GM19463 (cell line): ENCODE measurements at regions not wholly inside any gene's neighbourhood (a gene's known extent, or its start where the extent isn't known, plus 50 kb on each side); places are given as distances from the start of the nearest gene placed in this dataset.
"Not testable (repeated sequence)": the region's sequence is repeated elsewhere in the genome, so short reads cannot be mapped to it uniquely, and the experiment has no call there.

Experiments
- ATAC-seq: cut with Tn5 transposase; IDR thresholded peaks from one replicate; pipeline ENCODE4 v1.9.1; 2021; ENCODE audit warnings: mild to moderate bottlenecking, moderate library complexity; ENCODE audit not compliant: unreplicated experiment

DNA sequence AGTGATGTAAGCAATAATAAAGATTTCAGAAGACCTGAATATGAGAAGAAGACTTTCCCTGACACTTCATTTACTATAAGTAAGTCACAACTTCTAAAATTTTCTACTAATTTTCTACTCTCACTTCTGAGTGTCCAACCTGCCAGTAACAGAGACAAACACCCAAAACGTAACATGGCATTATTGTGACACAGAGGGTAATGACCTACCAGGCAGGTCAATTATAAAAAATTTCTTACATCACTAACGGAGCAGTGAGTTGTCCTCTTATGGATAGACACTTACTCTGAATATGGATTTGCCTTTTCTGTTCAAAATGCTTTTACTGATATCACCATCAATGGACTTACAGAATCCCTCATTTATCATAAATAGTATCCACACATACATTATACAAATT, 405.9 kb upstream of the MAGEB16 start:
- no peak for ATAC-seq

DNA sequence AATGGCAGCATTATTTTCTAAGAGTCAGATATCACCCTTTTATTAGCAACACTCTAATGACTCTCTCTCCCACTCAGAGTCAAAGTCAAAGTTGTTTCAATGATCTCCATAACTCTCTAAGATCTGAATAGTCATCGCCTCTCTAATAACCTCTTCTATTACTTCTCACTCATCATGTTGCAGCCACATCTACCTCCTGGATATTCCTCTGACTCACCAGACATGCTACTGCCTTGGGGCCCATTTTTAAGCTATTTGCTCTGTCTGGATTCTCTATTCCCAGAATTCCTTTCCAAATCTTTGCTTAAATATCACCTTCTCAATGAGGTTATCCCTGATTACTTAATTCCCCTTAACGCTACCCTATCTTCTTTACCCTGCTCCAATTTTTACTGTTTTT, 391.8 kb upstream of the MAGEB16 start:
- no peak for ATAC-seq

DNA sequence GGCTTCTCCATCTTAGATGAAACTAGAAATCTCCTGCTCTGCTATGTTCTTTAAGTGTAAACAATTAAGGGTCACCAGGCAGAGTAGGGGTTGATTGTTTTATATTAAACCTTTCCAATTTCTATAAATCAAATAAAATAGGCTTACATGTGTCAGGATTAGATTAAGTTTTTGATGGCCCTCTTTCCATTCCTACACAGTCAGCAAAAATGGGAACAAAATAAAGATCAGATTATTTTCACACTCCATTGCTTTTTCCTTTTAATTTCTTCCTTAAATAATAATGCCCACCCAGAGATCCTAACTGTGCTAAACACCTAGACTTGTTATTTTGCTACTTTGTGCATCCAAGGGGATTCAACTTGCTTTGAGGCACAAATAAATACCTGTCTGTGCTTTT, 381.4 kb upstream of the MAGEB16 start:
- no peak for ATAC-seq

DNA sequence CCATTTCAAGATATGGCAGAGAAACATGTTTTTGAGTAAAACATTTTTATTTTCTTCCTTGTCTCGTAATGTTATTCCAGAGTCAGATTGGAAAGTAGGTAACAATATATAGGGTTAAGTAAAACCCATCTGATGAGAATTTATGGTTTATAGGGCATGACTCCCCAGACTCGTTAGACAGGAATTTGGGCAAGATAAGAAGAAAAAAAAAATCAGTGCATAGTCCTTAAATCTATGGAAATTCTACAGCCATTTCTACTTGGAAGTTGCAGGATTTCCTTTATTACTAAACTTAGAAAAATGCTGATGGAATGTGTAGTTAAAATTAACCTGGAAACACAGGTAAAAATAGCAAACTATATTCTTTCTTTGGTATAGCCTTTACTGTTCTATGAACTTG, 366.1 kb upstream of the MAGEB16 start:
- no peak for ATAC-seq

DNA sequence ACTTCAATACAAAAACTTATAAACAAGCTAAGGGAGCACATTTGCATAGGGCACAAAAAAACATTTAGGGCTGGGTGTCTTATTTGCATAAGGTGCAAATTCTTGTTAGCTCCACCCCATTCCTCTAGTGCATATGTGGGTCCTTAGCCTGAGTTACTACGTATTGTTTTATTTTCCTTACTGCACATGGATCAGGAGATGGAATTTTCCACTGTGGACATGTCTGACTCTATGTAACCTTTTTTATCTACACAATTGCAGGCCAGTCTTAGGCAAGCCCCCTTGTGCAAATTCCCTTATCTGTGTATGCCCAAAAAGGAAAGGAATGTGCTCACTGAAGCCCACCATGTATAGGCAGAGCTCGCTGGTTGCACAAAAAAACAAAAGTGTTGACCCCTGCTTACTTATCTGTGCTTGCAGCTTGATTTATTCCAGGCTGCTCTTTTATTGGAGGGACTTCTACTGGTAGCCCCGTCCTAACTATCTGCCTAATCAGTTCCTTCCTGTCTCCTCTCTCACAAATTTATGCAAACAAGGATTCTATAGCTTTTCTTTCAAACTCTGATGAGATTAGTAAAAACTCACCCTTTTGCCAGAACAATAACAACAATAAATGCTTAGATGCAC, 359.0 kb upstream of the MAGEB16 start:
- ATAC-seq, result no peak

DNA sequence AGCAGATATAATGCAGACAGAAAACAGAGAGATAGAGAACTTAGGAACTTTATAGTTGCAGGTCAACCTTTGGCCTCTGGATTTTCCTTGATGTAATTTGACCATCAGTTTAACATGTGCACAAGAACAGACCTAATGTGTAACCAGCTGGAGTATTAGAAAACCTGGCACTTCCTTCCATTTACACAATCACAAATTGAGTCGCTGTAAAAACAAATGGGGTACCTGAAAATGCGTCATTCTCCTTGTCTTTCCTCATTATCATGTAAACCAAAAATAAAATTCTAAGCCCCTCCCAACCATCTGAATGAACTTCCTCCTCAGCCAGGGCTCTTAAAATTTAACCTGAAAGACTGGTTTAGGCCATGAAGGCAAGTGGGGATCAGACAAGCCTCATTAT, 358.4 kb upstream of the MAGEB16 start:
- no peak for ATAC-seq

DNA sequence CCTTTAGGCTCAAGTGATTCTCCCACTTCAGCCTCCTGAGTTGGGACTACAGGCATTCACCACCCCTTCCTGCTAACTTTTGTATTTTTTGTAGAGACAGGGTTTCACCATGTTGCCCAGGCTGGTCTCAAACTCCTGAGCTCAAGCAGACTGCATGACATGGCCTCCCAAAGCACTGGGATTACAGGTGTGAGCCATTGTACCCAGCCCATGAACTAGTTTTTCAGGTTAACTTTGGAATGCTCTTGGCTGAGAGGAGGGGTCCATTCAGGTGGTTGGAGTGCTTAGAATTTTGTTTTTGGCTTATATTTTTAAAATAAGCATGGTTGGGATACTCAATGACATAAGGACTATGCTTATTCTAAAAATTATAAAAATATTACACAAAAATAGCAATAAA, 355.7 kb upstream of the MAGEB16 start:
- no peak for ATAC-seq

DNA sequence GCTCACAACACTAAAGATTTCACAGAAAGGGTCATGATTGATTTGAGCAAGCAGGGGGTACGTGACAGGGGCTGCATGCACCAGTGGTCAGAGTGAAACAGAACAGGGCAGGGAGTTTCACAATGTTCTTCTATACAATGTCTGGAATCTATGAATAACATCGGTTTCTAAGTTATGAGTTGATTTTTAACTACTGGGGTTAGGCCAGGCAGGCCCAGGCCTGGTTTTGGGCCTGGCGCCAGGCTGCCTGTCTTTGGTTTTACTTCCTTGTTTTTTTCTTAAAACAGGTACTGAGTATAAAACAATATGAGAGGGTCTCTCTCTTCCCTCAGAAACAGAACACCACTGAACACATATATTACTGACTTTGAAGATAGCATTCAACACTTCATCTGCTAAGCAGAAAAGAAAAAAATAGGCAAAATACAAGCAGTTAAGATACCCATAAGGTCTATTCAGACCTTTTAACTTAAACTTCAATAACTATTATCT, 355.0 kb upstream of the MAGEB16 start:
- peak; percentile 45 for ATAC-seq

DNA sequence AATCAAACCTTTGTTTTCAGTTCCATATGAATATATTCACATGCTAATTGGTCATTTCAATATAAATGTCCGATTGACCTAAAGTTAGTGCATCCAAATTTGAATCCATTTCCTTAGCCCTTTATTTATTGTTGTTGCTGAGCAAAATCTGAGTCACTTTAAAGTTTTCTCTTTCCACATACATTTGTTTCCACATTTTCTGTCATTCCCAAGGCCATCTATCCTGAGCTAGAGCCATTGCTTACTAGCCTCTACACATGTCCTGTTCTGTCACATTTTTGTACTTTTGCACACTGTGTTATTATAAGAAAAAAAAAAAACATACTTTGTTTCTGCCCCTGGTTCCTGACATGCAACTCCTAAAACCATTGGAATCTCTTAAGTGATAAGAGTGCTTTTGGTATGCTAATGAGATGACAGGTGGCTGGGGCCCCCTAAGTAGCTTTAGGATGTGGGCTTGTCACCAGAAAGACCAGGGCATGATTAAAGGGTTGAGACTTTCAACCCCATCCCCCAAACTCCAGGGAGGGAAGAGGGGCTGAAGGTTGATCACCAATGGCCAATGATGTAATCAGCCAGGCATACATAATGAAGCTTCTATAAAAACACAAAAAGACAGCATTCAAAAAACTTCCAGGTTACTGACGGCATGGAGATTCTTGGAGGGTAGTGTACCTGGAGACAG, 353.3 kb upstream of the MAGEB16 start:
- no peak for ATAC-seq

DNA sequence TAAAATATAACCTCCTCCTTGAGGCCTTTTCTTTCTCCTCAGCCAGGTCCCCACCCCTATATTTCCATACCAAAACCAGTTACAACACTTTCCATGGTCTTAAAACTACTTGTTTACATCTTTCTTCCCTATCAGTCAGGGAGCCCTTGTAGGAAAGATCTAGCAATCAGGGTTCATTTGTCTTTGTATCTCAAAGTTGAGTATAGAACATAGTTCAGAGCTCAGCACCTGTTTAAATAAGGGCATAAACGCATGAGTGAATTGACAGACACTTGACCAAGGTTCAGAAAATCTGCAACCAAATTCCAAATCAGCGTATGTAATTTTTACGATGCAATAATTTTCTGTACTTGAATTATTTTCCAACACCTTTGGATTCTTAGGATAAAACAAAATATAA, 352.2 kb upstream of the MAGEB16 start:
- no peak for ATAC-seq

DNA sequence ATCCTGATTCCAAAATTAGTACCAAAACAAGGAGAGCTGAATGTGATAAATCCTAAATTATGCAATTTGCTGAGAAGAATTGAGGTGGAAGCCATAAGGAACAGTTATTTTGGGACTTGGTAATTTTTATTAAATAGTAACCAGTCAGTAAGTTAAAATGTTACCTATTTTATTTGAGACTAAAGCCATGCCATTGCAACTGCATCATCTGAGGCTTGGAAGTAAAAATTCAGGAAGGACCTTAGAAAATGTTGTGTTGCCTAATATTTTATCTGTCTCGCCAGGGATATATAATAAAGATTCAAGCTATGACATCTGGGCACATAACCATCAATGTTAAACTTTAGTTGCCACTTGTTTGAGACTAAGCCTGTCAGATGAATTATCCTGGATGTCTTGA, 341.3 kb upstream of the MAGEB16 start:
- ATAC-seq, result no peak

DNA sequence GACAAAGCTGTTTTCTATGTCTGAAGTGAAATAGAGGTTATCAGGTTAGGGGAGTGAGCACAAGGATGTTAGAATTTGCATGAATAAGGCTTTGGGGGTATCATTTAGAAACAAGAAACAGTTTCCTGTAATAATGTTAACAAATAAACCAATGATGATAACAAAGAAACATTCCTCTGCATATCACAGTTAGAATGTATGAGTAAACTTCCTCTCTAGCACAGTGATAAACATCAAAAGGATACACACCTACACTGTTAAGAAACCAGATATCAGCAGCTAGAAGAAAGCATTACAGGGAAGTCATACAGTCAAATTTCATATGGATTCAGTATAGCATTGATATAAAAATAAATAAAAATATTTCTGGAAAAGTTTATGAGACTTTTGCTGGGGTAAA, 340.0 kb upstream of the MAGEB16 start:
- ATAC-seq, result no peak

DNA sequence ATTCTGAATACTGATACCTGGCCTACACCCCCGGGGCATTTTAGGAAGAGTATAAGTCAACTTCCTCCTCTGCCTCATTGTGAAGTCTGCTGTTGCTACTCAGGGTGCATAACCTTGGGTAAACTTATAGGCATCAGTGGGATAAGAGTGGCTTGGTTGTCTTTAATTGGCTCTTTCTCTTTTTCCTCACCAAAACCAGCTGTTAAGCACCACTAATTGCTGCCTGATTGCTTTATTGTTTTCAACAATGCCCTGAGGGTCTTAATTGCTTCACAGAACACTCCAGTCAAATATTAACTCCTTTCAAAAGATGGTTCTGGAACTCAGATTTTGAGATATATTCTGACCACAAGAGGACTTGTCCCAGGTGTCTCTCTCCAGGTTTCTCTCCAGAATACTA, 337.0 kb upstream of the MAGEB16 start:
- ATAC-seq, result no peak

DNA sequence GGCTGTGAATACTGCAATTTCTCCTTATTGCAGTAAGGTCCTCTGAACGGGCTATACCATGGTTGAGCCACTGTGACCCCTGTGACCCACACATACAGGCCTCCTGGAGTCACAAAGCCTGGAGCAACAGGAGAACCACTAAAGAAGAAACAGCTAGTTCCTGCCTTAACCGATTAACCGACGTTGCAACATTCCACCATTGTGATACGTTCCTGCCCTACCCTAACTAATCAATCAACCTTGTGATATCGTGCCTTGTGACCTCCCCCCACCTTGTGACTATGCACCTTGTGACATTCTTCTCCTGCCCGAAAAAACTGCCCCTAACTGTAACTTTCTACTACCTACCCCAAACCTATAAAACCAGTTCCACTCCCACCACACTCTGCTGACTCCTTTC, 301.5 kb upstream of the MAGEB16 start:
- ATAC-seq, result not testable (repeated sequence)

DNA sequence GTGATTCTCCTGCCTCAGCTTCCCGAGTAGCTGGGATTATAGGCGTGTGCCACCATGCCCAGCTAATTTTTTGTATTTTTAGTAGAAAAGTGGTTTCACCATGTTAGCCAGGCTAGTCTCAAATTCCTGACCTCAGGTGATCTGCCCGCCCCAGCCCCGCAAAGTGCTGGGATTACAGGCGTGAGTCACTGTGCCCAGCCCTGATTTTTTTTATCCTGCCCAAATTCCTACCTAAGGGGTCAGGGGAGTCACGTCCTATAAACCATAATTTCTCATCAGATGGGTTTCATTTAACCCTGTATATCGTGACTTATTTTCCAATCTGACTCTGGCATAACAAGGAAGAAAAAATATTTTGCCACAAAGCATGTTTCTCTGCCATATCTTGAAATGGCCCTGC, 300.7 kb upstream of the MAGEB16 start:
- not testable (repeated sequence) for ATAC-seq

DNA sequence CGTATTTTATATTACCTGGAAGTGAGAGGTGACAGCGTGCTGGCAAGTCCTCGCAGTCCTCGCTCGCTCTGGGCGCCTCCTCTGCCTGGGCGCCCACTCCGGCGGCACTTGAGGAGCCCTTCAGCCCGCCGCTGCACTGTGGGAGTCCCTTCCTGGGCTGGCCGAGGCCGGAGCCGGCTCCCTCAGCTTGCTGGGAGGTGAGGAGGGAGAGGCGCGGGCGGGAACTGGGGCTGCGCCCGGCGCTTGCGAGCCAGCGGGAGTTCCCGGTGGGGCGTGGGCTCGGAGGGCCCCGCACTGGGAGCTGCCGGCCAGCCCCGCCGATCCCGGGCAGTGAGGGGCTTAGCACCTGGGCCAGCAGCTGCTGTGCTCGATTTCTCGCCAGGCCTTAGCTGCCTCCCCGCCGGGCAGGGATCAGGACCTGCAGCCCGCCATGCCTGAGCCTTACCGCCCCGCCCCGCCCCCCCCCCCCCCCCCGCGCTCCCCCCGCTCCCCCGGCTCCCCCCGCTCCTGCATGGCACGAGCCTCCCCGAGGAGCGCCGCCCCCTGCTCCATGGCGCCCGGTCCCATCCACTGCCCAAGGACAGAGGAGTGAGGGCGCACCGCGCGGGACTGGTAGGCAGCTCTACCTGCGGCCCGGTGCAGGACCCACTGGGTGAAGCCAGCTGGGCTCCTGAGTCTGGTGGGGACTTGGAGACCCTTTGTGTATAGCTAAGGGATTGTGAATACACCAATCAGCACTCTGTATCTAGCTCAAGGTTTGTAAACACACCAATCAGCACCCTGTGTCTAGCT, 298.9 kb upstream of the MAGEB16 start:
- ATAC-seq, result no peak

DNA sequence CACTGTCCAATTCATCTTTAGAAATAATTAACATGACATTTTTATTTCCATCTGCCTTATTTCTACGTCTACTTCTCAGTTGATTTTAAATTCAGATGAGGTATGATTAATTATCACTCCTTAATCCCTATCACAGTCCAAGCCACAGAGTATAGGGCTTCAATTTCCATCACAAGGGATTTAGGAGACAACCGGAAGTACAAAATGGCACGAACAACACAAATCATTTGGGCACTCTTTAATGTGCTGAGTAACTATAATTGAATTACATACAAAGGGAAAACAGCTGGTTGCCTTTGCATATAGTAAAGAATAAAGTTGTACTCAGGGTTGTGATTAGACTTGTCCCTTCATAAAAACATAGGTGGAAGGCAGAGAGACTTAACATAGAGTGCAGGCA, 290.4 kb upstream of the MAGEB16 start:
- ATAC-seq, result no peak

DNA sequence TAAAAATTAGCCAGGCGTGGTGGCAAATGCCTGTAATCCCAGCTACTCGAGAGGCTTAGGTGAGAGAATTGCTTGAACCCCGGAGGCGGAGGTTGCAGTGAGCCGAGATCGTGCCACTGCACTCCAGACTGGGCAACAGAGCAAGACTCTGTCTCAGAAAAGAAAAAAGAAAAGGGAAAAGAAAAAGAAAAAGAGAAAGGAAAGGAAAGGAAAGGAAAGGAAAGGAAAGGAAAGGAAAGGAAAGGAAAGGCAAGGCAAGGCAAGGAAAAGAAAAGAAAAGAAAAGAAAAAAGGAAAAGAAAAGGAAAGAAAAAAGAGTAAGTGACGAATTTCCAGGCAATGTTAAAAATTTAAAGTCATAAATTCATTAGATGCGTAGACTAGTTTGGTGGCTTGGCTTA, 250.1 kb upstream of the MAGEB16 start:
- not testable (repeated sequence) for ATAC-seq

DNA sequence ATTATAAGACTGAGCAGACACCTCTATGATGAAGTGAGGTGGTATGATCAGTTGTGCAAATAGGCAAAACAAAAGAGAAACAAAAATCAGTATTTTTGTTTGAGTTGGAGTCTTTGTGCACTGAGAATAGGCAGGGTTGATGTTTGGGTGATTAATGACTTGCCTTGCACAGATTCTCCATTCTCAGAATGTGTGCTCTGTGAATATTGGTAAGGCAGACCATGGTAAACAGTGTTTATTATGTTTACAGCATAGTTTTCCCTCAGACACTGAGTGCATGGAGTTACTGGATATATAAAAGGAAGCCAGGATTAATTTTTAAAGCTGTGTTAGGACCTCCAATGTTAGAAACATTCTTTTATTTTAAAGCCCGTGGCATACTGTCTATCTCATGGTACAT, 240.2 kb upstream of the MAGEB16 start:
- no peak for ATAC-seq

DNA sequence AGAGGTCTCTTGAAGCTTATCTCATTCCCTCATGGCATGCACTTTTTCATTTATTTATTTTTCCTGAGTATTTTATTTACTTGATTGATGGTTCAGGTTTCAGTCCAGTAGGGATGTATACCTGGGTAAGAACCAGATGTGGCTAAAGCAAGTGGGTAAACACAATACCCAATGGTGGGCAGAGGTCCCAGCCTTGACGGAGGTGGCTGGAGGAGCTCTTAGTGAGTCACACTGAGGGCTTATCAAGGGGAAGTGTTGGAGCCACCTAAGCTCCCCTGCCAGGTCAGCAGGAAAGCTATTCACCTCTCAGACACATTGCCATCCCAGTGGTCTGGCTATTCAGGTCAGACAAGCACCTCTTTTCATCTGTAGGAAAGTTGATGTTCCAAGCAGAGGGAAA, 236.2 kb upstream of the MAGEB16 start:
- no peak for ATAC-seq

DNA sequence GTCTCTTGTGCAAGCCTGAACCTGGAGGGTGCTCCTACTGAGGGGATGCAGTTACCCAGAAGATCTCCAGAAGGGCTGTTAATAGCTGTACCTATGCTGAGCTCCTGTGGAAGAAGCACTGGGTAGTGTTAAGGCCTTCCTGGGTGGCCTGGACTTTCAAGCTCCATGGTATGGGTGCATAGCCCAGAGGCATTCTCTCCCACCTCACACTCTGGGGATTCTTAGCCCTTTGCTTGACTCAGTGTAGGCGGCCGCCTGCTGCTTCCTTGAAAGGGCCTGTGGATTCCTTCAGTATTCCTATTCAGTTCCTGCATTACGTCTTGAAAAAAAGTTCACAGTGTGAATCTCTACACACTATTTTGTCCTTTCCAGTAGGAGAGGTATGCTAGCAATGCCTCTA, 235.7 kb upstream of the MAGEB16 start:
- no peak for ATAC-seq

DNA sequence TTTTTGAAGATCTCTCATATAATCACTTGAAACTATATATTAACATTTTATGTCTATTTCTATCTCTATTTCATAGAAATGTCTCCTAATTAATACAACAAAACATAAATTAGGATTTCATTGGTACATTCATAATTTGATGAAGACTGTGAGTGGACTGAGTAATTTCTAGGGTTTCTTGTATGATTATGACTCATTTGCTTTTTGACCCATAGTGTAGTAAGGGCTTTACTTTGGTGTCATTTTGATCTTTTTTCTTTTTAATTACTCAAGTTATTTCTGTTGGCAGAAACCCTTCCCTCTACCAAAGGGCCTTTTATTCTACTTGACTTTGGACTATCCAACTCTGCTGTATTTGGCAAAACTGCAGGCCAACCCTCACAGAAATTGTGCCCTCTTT, 207.9 kb upstream of the MAGEB16 start:
- no peak for ATAC-seq
